ENCODE measurements at regions not wholly inside any gene's neighbourhood (a gene's known extent, or its start where the extent isn't known, plus 50 kb on each side); places are given as distances from the start of the nearest gene placed in this dataset.
A peak's percentile ranks its signal among the peaks of the same experiment; 100 is the strongest.
"Not testable (repeated sequence)": the region's sequence is repeated elsewhere in the genome, so short reads cannot be mapped to it uniquely, and the experiment has no call there.

DNA sequence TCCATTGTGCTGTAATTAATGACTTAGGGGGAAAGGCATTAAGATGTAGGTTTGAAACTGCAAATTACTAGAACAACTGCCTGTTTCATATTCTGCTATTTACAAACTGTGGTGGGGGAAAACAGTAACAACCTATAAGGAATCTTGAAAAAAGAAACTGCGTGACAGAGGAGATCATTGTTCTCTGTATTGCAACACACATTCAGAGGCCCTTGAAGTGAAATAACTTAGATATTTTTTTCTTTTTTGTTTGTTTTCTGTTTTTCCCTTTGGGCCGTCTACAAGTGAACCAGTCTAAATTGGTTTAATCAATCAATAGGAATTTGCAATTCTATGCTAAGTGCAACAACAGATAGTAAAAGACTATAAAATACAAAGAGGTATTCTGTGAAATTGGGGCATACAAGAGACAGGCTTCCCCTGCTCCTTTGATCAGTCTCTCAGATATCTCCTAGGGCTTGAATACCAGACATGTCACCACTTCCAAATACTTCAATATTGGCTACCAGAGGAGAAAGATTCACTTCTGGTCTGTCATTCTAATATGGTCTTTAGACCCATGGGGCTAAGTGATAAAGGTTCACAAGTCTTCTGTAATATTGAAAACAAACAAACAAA lies 2055.1 kb upstream of the CELF4 start:
- in situ Hi-C loops (cut with HindIII; ENCODE audit: low sequenced_read_pairs): no loop called here
- DNase-seq (ENCODE audit: low spot score): no peak

DNA sequence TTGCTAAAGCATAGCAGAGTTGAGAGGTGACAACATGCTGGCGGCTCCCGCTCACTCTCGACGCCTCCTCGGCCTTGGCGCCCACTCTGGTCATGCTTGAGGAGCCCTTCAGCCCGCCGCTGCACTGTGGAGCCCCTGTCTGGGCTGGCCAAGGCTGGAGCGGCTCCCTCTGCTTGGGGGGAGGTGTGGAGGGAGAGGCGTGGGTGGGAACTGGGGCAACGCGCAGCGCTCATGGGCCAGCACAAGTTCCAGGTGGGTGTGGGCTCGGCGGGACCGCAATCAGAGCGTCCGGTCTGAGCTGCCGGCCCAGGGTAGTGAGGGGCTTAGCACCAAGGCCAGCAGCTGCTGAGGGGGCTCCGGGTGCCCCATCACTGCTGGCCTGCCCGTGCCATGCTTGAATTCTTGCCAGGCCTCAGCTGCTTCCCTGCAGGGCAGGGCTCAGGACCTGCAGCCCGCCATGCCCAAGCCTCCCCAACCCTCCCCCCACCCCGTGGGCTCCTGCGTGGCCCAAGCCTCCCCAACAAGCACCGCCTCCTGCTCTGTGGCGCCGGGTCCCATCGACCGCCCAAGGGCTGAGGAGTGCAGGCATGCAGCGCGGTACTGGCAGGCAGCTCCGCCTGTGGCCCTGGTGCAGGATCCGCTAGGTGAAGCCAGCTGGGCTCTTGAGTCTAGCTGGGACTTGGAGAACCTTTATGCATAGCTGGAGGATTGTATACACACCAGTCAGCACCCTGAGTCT lies 2052.8 kb upstream of the CELF4 start:
- in situ Hi-C loops (cut with HindIII; ENCODE audit: low sequenced_read_pairs): no loop called here
- DNase-seq (ENCODE audit: low spot score): no peak

DNA sequence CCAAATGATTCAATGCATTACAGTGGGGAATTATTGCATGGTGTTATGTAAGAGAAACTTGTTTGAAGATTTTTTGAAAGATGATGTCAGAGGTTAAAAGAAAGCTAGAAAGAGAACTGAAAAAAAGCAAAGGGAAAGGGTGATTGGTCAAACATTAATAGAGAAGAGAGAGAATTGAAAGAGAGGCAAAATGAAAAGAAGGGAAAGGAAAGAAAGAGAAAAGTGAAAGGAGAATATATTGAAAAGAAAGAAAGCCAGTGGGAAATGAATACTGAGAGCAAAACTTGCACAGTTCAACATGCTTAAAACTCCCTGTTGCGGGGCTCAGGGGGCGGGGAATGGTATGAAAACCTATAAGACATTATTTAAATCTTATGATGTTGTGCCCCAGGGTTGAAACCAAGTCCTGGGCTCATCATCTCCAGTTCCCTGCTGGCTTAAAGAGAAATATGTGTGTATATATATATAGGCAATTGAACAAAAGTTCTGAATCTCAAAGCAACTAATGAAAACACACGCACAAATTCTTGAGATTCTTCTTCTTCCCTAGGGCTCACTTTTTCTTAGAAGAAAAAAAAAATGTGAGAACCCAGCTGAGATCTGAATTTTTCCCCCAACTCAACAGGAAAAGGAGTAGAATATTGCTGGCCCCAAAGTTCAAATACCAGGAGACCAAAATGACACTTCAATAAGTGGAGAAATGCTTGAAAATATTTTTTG lies 2045.9 kb upstream of the CELF4 start:
- in situ Hi-C loops (cut with HindIII; ENCODE audit: low sequenced_read_pairs): no loop called here

DNA sequence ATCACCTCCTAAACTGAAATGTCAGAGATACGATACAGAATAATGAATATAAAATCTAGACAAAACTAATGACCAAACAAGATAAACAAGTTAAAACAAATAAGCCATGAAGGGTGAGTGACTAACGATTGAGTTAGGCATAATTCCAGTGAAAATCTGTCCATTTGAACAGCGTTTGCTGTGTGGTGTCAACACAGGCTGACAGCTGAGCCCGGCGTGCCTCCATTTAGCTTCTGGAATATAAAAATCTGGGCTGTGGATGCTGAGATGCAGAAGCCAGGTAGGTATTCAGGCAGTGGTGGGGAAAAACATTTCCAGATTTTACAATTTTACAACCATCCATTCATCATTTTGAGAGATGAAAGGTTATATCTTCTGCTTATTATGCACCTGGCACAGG lies 2041.4 kb upstream of the CELF4 start:
- in situ Hi-C loops (cut with HindIII; ENCODE audit: low sequenced_read_pairs): no loop called here
- no peak for DNase-seq (ENCODE audit: low spot score)

More for the DNA sequence above, 2045.9 kb upstream of the CELF4 start:
- DNase-seq (ENCODE audit: low spot score): no peak

DNA sequence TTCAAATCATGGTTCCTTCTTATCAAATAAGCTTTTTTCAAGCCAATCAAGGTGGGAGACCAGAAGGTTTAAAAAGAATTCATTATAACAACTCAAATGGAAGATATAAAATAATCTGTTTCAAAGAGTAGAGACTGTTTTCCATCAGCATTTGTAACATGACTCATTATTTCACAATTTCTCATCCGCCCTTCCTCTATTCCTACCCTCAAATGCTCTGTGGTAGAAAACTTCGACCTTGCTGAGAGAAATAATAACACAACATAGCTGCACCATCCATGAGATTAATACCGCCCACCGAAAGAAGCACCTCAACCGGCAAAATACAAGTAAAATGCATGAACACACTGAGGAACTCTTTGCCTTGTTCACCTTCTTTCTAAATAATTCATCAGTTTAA lies 2039.2 kb upstream of the CELF4 start:
- no peak for DNase-seq (ENCODE audit: low spot score)
- in situ Hi-C loops (cut with HindIII; ENCODE audit: low sequenced_read_pairs): no loop called here

DNA sequence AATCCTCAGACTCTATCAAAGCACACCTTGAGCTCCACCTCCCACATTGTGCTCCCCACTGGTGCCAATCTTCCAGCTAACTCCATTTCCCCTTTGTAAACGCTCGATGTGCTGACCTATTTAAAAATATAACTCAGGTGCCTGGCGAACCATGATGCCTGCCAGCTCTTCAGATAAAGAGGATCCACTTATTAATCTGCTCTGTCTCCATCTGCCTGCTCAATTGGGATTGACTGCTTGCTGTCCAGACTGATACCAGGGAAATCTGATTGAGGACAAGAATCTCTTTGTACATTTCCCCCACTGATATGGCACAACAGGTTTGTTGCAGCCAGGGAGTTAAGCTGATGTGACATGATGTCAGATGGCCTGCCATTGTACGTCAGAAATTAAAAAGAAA lies 2036.5 kb upstream of the CELF4 start:
- DNase-seq (ENCODE audit: low spot score): peak; percentile 53
- in situ Hi-C loops (cut with HindIII; ENCODE audit: low sequenced_read_pairs): no loop called here

DNA sequence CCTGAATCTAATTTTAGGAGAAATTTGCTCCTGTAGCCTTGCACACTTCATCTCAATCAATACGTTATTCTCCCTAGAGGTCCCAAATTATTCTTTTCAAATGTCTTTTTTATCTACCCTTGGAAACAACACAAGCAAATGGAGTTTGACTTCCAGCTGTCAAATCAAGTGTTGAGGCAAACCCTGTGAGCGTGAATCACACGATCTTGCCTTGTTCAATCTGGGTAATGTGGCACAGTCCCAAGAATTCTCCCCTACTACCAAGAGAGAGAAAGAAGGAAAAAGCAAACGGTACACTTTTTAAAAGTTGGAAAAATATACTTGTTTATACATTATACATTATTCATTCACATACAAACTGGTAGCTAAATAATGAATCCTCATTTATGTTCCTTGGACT lies 2035.3 kb upstream of the CELF4 start:
- DNase-seq (ENCODE audit: low spot score): no peak
- in situ Hi-C loops (cut with HindIII; ENCODE audit: low sequenced_read_pairs): no loop called here

DNA sequence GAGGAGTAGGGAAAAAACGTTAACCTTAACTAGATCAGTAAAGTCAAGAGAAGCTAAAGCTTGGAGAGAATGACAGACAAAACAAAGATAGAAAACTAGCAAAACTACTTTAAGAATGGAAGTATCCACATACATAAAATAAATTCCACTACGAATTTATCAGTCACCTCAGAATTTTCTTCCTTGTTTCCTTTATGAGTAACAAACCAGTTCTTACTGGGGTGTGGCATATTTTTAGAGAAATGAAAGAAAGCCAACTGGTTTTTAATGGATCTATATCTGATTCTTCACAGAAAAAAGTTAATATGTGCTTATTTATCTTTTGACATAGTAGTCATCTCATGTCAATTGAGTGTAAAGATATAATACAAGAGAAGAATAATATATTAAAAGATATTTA lies 2033.7 kb upstream of the CELF4 start:
- no peak for DNase-seq (ENCODE audit: low spot score)
- in situ Hi-C loops (cut with HindIII; ENCODE audit: low sequenced_read_pairs): no loop called here

DNA sequence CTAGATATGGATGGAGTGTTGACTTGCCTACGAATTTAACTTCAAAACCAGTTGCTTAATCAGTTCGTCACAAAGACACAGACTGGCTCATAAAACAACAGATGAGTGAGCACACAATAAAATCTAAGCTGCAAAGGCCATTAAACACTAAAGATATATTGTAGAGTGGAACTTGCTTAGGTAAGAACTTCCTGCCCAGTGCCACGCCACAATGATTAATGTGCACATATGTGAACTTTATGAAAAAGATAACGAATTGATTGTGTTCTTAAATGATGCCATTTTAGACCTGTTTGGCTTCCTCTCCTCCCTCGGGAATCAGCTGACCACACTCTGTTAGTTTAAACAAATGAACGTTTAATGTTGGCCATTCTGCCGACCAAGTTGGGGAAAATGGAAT lies 2031.3 kb upstream of the CELF4 start:
- in situ Hi-C loops (cut with HindIII; ENCODE audit: low sequenced_read_pairs): no loop called here
- DNase-seq (ENCODE audit: low spot score): no peak

DNA sequence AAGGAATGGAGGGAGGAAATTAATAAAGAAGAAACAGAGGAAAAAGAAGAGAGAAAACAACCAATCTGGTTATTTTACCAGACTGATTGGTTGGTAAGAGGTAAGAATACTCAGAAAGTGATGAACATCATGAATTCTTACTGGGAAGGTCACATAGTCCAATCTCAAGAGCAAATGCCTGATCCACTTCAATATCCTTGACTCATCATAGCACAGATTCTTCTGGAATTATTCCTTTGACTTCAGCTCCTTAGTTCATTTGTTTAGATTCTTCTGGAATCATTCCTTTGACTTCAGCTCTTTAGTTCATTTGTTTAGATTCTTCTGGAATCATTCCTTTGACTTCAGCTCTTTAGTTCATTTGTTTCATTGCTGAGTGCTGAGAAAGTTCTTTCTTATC lies 2030.6 kb upstream of the CELF4 start:
- no peak for DNase-seq (ENCODE audit: low spot score)
- in situ Hi-C loops (cut with HindIII; ENCODE audit: low sequenced_read_pairs): no loop called here

DNA sequence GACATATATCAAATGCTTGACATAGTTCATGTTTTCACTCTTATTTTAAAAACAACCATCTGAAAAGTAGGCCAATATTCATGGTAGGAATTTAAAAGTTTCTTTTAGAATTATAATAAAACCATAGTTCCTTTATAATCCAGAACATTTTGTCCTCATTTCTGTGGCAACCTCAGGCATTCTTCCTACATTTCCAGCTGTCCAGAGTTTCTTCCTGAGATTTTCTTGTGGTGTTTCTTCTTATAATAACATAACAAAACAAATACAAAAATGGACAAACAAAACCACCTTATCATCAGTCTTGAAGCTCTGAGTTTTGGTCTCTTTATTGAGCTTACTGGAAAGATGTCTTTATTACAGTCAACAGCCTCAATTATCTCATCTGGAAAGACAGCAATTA lies 2028.6 kb upstream of the CELF4 start:
- DNase-seq (ENCODE audit: low spot score): no peak
- in situ Hi-C loops (cut with HindIII; ENCODE audit: low sequenced_read_pairs): no loop called here

DNA sequence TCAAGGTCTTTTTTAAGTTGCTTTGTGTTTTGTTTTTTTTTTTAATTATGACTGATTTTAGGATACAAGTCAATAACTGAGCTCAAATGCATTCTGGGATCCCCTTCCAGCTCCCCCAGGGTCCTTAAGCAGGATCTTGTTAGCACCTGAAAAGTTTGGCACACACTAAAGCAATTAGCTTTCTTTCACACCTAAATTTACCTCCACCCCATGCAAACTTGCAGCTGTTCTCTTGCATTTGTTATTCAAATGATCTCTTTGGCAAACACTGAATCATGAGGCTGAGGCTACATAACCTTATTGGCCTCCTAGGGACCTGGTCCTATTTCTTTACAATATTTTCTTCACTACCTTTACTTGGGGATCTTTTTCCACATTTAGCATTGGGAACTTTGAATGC lies 2026.1 kb upstream of the CELF4 start:
- in situ Hi-C loops (cut with HindIII; ENCODE audit: low sequenced_read_pairs): no loop called here

DNA sequence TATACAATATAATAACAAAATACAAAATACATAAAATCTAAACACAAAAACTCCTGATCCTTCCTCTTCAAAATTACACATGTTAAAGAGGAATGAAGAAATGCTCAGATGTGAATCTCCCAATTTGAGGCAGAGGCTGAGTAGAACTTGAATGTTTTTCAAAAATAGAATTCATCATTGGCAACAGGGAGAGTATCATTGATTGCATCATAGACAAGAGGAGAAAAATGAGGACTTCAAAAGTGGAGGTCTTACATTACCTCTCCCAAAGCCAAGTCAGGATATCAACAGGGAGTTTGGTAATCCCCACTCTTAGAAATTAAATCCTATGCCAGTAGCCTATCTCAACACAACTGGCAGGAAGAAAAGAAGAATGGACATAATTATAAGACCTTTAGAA lies 2023.9 kb upstream of the CELF4 start:
- in situ Hi-C loops (cut with HindIII; ENCODE audit: low sequenced_read_pairs): no loop called here
- DNase-seq (ENCODE audit: low spot score): no peak

More for the DNA sequence above, 2026.1 kb upstream of the CELF4 start:
- no peak for DNase-seq (ENCODE audit: low spot score)

DNA sequence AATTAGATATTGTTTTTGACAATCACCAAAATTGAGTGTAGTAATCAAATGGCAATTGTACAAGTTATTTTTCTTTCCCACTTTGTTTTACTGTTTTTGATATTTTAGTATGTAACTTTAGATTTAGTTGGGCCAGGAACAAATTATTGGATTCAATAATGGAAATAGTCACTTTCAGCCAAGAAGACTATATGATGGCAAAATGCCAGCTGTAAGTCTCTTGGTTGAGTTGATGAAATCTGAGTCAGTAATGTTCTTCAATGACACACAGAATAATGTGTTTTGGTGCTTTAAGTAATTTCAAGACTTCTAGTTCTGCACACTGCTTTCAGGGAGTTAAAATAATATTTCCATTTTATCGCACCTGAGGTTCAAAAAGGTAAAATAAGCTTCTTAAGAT lies 2022.0 kb upstream of the CELF4 start:
- in situ Hi-C loops (cut with HindIII; ENCODE audit: low sequenced_read_pairs): no loop called here
- no peak for DNase-seq (ENCODE audit: low spot score)

DNA sequence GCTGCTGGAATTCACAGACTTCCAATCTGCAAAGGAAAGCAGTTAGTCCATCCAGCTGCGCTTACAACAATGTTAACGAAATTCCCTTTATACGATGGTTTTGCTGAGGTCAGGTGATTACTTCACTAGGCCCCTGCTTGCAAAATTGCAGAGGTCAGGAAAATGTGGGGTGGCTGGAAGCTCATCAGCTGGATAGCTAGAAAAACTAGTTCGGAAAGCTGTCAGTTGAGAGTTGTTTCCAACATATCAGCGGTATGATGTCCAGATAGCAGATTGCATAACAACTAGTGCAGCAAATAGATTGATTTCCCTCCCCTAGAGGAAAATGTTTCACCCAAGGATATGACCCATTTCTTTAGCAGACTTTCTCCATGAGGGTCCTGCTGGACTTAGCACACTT lies 2021.1 kb upstream of the CELF4 start:
- no peak for DNase-seq (ENCODE audit: low spot score)
- in situ Hi-C loops (cut with HindIII; ENCODE audit: low sequenced_read_pairs): no loop called here

DNA sequence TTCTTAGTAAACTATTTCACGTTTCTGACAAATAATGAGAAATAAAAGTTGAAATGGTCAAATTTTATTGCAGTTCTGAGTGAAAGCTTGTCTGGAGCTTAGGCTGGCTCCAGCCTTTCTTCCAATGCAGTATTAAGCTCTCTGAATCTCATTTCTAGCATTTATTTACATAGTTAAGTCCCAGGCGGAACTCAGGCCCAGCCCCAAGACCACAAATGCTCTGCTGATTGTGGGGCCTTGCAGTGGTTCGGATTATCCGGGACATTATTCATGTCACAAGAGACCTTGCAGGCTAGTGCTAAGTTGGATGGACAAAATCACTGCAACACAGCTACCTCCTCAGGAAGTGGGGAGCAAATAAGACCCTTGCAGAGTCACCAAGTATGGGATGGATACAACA lies 2009.3 kb upstream of the CELF4 start:
- in situ Hi-C loops (cut with HindIII; ENCODE audit: low sequenced_read_pairs): no loop called here
- DNase-seq (ENCODE audit: low spot score): no peak

DNA sequence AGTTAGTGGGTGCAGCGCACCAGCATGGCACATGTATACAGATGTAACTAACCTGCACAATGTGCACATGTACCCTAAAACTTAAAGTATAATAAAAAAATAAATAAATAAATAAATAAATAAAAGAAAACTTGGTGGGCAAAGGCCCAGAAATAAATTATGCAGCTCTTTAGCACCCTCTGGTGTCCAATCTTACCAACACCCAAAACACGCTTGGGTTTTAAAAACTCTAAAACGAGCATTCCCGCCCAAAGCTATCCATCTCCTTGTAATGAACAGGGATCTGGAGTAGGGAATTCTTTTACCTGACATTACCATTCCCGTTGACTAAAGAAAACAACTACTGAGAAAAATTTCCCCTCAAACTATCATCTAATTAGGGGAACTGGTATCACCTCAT lies 2005.9 kb upstream of the CELF4 start:
- DNase-seq (ENCODE audit: low spot score): no peak
- in situ Hi-C loops (cut with HindIII; ENCODE audit: low sequenced_read_pairs): no loop called here

DNA sequence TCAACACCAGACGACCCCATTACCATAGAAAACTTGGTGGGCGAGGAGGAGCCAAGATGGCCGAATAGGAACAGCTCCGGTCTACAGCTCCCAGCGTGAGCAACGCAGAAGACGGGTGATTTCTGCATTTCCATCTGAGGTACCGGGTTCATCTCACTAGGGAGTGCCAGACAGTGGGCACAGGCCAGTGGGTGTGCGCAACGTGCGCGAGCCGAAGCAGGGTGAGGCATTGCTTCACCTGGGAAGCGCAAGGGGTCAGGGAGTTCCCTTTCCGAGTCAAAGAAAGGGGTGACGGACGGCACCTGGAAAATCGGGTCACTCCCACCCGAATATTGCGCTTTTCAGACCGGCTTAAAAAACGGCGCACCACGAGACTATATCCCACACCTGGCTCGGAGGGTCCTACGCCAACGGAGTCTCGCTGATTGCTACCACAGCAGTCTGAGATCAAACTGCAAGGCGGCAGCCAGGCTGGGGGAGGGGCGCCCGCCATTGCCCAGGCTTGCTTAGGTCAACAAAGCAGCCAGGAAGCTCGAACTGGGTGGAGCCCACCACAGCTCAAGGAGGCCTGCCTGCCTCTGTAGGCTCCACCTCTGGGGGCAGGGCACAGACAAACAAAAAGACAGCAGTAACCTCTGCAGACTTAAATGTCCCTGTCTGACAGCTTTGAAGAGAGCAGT lies 2000.1 kb upstream of the CELF4 start:
- DNase-seq (ENCODE audit: low spot score); in situ Hi-C loops (cut with HindIII; ENCODE audit: low sequenced_read_pairs): not testable (repeated sequence)

DNA sequence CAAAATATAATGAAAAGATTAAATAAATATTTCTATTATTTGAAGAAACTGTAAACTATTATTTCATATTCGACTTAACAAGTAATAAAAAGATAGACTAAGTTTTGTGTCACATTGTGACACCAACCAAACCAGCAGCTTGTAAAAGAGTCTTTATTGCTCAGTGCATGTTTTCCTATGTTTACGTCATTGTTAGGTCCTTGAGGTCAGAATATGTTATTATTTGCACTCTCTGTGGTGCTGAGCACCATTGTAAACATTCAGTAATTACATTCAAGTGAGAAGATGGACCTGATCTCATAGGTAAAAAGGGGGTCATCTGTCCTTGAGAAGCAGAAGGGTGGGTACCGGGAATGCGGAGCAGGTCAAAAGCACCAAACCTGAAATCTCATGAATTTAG lies 1999.1 kb upstream of the CELF4 start:
- in situ Hi-C loops (cut with HindIII; ENCODE audit: low sequenced_read_pairs): no loop called here
- DNase-seq (ENCODE audit: low spot score): no peak

DNA sequence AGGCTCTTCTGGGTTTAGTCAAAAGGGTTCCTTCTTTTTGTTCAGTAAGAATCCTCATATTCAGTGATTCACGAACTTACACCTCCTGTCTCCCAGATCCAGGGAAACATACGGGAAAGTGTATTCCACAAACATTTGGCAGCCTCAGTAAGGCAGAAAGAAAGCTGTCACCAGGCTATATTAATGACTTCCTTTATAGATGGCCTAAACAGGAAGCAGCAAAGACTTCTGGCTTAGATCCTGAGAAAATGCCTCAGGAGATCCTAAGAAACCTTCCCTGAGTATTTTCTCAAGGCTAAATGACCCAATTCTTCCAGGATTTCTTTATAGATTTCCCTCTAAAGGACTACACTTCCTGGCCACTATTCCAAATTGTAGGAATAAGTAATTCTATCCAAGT lies 1995.5 kb upstream of the CELF4 start:
- in situ Hi-C loops (cut with HindIII; ENCODE audit: low sequenced_read_pairs): no loop called here
- no peak for DNase-seq (ENCODE audit: low spot score)

All from G401 (cell line).